ENCODE measurements at regions not wholly inside any gene's neighbourhood (a gene's known extent, or its start where the extent isn't known, plus 50 kb on each side); places are given as distances from the start of the nearest gene placed in this dataset.

- no peak overlapping the region for H3K4me3 ChIP-seq (ENCODE audit: low read length)
- TF ChIP-seq ZNF274 (IDR thresholded peaks at IDR 0.05; ENCODE audit: low read depth, low read length): no peak
Observed at GRCh38 chr3:104896624-104897023, 470.1 kb upstream of the ALCAM start.

DNA sequence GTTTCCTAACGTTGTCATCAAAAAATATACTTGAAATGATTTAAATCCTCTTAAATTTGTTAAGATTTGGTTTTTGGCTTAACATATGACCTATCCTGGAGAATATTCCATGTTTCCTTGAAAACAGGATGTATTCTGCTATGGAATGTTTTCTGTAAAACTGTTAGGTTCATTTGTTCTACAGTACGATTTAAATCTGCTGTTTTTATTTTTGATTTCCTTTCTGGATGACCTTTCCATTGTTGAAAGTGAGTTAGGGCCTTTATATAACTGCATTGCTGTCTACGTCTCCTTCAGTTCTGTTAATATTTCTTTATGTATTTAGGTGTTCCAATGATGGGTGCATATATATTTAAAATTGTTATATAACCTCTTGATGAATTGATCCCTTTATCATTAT is 465.3 kb upstream of the ALCAM start:
- no peak overlapping the region for H3K4me3 ChIP-seq (ENCODE audit: low read length)
- no peak for TF ChIP-seq ZNF274 (IDR thresholded peaks at IDR 0.05; ENCODE audit: low read depth, low read length)

DNA sequence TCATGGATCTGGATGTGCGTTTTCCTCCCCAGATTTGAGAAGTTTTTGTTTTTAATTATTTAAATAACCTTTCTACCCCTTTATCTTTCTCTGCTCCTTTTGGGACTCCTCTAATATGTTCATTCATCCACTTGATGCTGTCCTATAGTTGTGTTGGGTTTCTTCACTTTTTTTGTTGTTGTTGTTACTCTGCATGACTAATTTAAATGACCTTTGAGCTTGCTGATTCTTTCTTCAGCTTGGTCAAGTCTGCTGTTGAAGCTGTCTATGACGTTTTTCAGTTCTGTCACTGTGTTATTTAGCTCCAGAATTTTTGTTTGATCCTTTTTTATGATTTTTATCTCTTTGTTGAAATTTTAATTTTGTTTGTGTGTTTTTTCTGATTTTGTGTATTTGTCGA is 463.6 kb upstream of the ALCAM start:
- TF ChIP-seq ZNF274 (IDR thresholded peaks at IDR 0.05; ENCODE audit: low read depth, low read length): no peak

GRCh38 chr3:104906001-104906639 is 460.6 kb upstream of the ALCAM start:
- H3K4me3 ChIP-seq (ENCODE audit: low read length): no peak overlapping the region
- no peak for TF ChIP-seq ZNF274 (IDR thresholded peaks at IDR 0.05; ENCODE audit: low read depth, low read length)

More for the DNA sequence above, 463.6 kb upstream of the ALCAM start:
- no peak overlapping the region for H3K4me3 ChIP-seq (ENCODE audit: low read length)

DNA sequence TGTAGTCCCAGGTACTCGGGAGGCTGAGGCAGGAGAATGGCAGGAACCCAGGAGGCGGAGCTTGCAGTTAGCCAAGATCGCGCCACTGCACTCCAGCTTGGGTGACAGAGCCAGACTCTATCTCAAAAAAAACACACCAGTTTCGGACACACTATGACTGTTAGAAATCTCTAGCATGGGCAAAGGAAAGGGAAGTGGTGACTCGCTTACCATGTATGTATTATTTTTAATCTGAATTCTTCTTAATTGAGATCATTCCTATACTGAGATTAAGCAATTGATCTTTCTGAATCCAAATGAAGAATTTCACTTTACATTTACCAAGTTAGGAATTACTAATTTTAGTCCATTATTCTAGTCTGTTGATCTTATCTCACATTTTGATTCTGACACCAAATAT is 459.2 kb upstream of the ALCAM start:
- TF ChIP-seq ZNF274 (IDR thresholded peaks at IDR 0.05; ENCODE audit: low read depth, low read length): no peak

GRCh38 chr3:104908761-104909160 is 457.9 kb upstream of the ALCAM start:
- no peak for TF ChIP-seq ZNF274 (IDR thresholded peaks at IDR 0.05; ENCODE audit: low read depth, low read length)
- H3K4me3 ChIP-seq (ENCODE audit: low read length): no peak overlapping the region

More for the DNA sequence above, 459.2 kb upstream of the ALCAM start:
- no peak overlapping the region for H3K4me3 ChIP-seq (ENCODE audit: low read length)

- TF ChIP-seq ZNF274 (IDR thresholded peaks at IDR 0.05; ENCODE audit: low read depth, low read length): no peak
Observed at GRCh38 chr3:104909198-104909597, 457.5 kb upstream of the ALCAM start.

GRCh38 chr3:104909721-104910120 is 457.0 kb upstream of the ALCAM start:
- H3K4me3 ChIP-seq (ENCODE audit: low read length): no peak overlapping the region
- no peak for TF ChIP-seq ZNF274 (IDR thresholded peaks at IDR 0.05; ENCODE audit: low read depth, low read length)

More at GRCh38 chr3:104909198-104909597, 457.5 kb upstream of the ALCAM start:
- H3K4me3 ChIP-seq (ENCODE audit: low read length): no peak overlapping the region

GRCh38 chr3:104911376-104911775 is 455.3 kb upstream of the ALCAM start:
- H3K4me3 ChIP-seq (ENCODE audit: low read length): no peak overlapping the region
- no peak for TF ChIP-seq ZNF274 (IDR thresholded peaks at IDR 0.05; ENCODE audit: low read depth, low read length)

GRCh38 chr3:104916971-104917370 is 449.7 kb upstream of the ALCAM start:
- no peak overlapping the region for H3K4me3 ChIP-seq (ENCODE audit: low read length)
- TF ChIP-seq ZNF274 (IDR thresholded peaks at IDR 0.05; ENCODE audit: low read depth, low read length): no peak

GRCh38 chr3:104920512-104920911 is 446.2 kb upstream of the ALCAM start:
- no peak overlapping the region for H3K4me3 ChIP-seq (ENCODE audit: low read length)
- TF ChIP-seq ZNF274 (IDR thresholded peaks at IDR 0.05; ENCODE audit: low read depth, low read length): no peak

GRCh38 chr3:104933972-104934371 is 432.7 kb upstream of the ALCAM start:
- TF ChIP-seq ZNF274 (IDR thresholded peaks at IDR 0.05; ENCODE audit: low read depth, low read length): no peak
- H3K4me3 ChIP-seq (ENCODE audit: low read length): no peak overlapping the region

DNA sequence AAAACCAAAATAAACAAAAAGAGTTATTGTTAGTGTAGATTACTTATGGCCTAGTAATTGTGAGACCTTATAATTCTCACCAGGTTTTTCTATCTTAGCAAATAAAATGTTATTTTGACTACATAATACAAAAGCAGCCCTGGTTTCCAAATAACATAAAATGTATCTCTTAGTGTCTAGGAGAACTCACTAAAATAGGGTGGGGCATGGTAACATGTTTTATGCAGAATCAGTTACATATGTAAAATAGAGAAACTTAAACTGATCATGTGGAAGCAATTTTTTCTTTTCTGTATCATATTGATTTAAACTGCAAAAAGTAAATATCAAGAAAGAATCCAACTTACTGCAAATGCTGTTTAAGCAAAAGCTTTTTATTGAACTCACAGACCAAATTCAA is 431.1 kb upstream of the ALCAM start:
- TF ChIP-seq ZNF274 (IDR thresholded peaks at IDR 0.05; ENCODE audit: low read depth, low read length): no peak
- no peak overlapping the region for H3K4me3 ChIP-seq (ENCODE audit: low read length)

DNA sequence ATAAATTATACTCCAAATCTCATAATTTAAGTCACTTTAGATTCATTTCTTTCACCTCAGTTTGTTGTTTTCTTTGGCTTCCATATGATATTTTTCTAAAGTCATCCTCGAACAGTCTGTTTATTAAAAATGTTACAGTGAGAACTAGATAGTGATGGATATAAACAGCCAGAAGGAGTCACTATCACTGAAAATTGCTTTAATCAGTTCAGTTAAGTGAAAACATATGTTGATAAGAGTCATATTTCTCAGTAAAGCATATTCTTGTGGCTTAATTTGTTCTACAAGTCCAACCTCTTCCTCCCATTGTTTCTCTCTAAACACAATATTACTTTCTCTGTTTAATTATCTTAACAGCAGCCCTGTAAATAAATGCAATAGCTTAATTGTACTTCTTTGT is 427.5 kb upstream of the ALCAM start:
- no peak overlapping the region for H3K4me3 ChIP-seq (ENCODE audit: low read length)
- no peak for TF ChIP-seq ZNF274 (IDR thresholded peaks at IDR 0.05; ENCODE audit: low read depth, low read length)

DNA sequence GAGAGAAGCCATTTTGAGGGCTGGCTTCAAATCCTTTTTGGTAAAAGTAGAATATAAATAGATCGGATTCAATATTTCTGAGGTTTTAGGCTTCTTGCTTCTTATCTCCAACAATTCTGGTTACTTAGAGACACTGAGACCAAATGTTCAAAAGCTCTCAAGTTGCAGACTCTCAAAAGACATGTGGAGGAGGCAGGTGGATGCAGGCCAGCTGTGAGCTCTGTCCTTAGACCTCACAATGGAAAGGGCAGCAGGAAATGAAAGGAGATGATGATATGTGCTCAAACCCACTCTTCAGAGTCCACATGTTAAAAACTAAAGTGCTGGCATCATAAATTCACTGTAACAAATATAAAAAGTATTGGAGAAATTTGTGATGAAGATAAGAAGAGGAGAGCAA is 424.9 kb upstream of the ALCAM start:
- no peak overlapping the region for H3K4me3 ChIP-seq (ENCODE audit: low read length)
- TF ChIP-seq ZNF274 (IDR thresholded peaks at IDR 0.05; ENCODE audit: low read depth, low read length): no peak

- no peak overlapping the region for H3K4me3 ChIP-seq (ENCODE audit: low read length)
- TF ChIP-seq ZNF274 (IDR thresholded peaks at IDR 0.05; ENCODE audit: low read depth, low read length): no peak
Observed at GRCh38 chr3:104943974-104944373, 422.7 kb upstream of the ALCAM start.

Measured in GM08714 (cell line).